ENCODE measurements at regions not wholly inside any gene's neighbourhood (a gene's known extent, or its start where the extent isn't known, plus 50 kb on each side); places are given as distances from the start of the nearest gene placed in this dataset.

- H3K27ac ChIP-seq = no peak overlapping the region
- TF ChIP-seq, protein P1, sequence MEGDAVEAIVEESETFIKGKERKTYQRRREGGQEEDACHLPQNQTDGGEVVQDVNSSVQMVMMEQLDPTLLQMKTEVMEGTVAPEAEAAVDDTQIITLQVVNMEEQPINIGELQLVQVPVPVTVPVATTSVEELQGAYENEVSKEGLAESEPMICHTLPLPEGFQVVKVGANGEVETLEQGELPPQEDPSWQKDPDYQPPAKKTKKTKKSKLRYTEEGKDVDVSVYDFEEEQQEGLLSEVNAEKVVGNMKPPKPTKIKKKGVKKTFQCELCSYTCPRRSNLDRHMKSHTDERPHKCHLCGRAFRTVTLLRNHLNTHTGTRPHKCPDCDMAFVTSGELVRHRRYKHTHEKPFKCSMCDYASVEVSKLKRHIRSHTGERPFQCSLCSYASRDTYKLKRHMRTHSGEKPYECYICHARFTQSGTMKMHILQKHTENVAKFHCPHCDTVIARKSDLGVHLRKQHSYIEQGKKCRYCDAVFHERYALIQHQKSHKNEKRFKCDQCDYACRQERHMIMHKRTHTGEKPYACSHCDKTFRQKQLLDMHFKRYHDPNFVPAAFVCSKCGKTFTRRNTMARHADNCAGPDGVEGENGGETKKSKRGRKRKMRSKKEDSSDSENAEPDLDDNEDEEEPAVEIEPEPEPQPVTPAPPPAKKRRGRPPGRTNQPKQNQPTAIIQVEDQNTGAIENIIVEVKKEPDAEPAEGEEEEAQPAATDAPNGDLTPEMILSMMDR (conservative IDR thresholded peaks at IDR 0.05) = no peak
These were observed 220.9 kb downstream of the PHETA1 start for GRCh38 chr12:111148005-111148404.

DNA sequence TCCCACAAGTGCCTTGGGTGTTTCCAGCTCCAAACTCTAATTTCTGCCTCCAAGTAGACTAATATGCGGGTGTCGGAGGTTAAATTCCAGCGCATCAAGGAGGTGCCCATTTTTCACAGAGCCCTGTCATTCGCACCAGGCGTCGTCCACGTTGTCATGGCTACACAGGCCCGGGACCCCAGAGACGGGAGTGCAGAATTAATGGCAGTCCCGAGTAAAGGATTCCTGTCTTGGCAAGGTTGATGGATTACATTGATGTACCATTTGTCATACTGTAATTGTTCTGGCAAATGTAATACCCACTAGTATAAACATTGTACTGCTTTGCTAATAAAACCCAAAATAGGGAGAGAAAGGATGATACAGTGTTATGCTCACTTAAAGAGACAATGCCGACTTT, 222.9 kb upstream of the MYL2 start:
- TF ChIP-seq, protein P1 (conservative IDR thresholded peaks at IDR 0.05) = no peak
- no peak overlapping the region for H3K27ac ChIP-seq

DNA sequence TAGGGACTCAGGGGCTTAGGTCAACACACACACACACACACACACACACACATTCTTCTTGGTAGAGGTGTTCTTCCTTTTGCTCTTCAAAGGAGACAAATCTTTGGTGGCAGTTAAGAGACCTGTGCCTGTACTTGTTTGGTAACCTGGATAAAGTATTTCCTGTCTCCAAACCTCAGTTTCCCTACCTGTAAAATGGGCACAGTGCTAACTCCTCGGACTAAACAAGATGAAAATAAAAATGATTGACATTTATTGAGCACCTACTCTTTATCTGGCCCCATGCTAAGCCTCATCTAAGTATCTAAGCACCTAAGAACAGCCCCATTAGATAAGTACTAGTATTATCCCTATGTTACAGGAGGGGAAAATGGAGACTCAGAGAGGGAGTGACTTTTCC, 220.8 kb upstream of the MYL2 start:
- TF ChIP-seq, protein P1 (conservative IDR thresholded peaks at IDR 0.05) = no peak
- H3K27ac ChIP-seq = no peak overlapping the region

GRCh38 chr12:111138016-111138415, 217.6 kb upstream of the MYL2 start:
- TF ChIP-seq, protein P1 (conservative IDR thresholded peaks at IDR 0.05) = peak; percentile 60
- no peak overlapping the region for H3K27ac ChIP-seq

DNA sequence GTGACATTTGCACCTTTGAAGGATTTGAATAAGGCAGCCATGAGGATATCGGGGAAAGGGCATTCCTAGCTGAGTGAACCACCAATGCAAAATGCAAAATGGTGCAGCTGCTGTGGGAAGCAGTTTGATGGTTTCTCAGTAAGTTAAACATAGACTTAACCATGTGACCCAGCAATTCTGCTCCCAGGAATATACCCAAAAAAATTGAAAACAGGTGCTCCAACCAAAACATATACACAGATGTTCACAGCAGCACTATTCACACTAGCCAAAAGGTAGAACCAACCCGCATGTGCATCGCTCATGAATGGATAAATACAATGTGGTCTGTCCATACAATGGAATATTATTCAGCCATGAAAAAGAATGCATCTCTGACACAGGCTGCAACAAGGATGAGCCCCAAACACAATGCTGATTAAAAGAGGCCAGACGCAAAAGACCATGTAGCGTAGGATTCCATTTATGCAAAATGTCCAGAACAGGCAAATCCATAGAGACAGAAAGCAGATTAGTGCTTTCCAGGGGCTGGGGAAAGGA, 215.0 kb upstream of the MYL2 start:
- TF ChIP-seq, protein P1 (conservative IDR thresholded peaks at IDR 0.05) = no peak

DNA sequence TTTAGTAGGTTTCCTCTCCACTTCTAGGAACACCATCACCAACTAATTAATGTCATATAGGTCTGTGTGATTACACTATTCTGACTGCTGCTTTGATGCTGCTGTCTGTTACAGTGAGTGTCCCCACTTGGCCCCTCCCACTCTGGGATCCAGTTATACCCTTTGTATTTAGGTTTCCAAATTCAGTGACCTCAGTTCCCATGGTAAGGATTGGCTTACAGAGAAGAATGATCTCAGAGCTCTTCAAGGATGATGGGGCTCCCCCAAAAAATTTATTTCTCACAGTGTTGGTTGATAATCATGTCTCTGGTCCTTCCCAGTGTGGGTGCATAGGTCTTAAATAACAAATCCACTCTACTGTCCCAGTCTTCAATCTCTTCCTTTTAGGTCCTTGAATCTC, 210.0 kb upstream of the MYL2 start:
- no peak overlapping the region for H3K27ac ChIP-seq
- TF ChIP-seq, protein P1 (conservative IDR thresholded peaks at IDR 0.05) = no peak

More for the DNA sequence above, 215.0 kb upstream of the MYL2 start:
- no peak overlapping the region for H3K27ac ChIP-seq

DNA sequence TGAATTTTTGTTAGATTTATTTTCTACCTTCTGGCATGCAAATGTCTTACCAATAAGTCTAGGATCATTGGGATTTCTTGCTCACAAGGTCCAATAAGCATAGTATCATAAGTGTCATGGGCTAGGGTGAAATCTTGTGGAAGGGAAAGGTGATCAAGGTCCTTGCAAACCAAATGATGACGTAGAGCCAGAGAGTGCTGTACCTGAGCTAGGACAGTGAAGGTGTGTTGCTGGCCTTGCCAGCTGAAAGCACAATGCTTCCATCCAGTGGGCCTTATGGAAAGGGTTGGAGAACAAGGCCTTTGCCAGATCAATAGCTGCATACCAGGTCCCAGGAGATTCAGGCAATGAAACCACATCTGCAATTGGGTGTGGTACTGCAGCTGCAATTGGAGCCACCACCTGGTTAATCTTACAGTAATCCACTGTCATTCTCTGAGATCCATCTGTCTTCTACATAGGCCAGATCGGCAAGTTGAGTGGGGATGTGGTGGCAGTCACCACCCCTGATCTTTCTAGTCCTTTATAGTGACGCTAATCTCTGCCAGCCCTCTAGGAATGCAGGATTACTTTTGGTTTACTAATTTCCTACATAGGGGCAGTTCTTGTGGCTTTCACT, 208.9 kb upstream of the MYL2 start:
- TF ChIP-seq, protein P1 (conservative IDR thresholded peaks at IDR 0.05) = no peak
- no peak overlapping the region for H3K27ac ChIP-seq
